ENCODE measurements at regions not wholly inside any gene's neighbourhood (a gene's known extent, or its start where the extent isn't known, plus 50 kb on each side); places are given as distances from the start of the nearest gene placed in this dataset.

DNA sequence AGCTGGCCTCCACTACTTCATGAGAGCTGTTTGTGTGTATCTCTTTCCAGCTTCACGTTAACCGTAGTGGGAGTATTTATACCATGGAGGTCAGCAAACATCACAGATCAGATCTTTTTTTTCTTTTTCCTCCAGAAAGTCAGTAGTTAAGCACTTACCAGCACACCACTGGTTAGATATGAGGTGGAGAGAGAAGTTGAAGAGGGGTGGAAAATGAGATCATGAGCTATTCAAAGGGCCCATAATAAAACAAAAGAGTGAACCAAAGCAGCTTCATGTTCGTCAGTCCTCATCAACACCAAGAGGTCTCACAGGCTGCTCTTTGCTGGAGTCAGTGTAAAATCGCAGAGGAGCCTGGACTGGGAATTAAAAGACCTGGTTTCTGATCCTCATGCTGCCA is 125.1 kb upstream of the SGK1 start:
- Histone ChIP-seq H3K4me1 (replicated peaks in 1 of 2) (no peaks in the 10 kb centered on the region), H3K36me3 (replicated peaks in 1 of 2) (no peaks in the 10 kb centered on the region), H3K4me3 (no peak overlapping the region), H3K9me3 (replicated peaks in 1 of 3) (no peaks in the 10 kb centered on the region), H3K27ac (no peak overlapping the region), H3K27me3 (no peaks in the 10 kb centered on the region)
- intact Hi-C loops (cut with DNase I), result no loop called here
- 74 to 88% (median 81%) methylated on average over 4 of the region's 4 CpGs for WGBS, 4 donors
- TF ChIP-seq, protein P1, sequence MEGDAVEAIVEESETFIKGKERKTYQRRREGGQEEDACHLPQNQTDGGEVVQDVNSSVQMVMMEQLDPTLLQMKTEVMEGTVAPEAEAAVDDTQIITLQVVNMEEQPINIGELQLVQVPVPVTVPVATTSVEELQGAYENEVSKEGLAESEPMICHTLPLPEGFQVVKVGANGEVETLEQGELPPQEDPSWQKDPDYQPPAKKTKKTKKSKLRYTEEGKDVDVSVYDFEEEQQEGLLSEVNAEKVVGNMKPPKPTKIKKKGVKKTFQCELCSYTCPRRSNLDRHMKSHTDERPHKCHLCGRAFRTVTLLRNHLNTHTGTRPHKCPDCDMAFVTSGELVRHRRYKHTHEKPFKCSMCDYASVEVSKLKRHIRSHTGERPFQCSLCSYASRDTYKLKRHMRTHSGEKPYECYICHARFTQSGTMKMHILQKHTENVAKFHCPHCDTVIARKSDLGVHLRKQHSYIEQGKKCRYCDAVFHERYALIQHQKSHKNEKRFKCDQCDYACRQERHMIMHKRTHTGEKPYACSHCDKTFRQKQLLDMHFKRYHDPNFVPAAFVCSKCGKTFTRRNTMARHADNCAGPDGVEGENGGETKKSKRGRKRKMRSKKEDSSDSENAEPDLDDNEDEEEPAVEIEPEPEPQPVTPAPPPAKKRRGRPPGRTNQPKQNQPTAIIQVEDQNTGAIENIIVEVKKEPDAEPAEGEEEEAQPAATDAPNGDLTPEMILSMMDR (IDR thresholded peaks at IDR 0.05), result no peak
- TF ChIP-seq POLR2A (IDR thresholded peaks at IDR 0.05), result no peak
- DNase-seq, result no peak

DNA sequence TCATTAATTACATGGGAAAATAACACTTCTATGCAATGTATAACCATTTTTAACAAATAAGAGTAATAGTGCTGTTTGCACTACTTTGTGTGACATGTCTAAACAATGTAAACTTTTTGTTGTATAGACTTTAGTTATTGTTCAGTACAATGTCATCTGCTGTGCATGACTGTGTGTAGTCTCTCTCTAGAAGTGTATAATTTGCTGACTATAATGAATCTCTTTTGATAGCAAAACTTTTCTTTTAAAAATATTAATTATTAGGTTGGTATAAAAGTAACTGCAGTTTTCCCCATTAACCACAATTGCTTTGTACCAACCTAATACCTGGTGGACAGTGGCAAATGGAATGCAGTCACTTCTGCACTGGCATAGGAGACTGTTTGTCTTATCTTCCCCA is 124.2 kb upstream of the SGK1 start:
- intact Hi-C loops (cut with DNase I), result no loop called here
- no peak overlapping the region for H3K4me3 ChIP-seq
- H3K4me1 ChIP-seq (replicated peaks in 1 of 2), result no peaks in the 10 kb centered on the region
- no peak overlapping the region for H3K27ac ChIP-seq
- H3K36me3 ChIP-seq (replicated peaks in 1 of 2), result no peaks in the 10 kb centered on the region
- H3K9me3 ChIP-seq (replicated peaks in 1 of 3), result no peaks in the 10 kb centered on the region
- no peak for DNase-seq
- no peaks in the 10 kb centered on the region for H3K27me3 ChIP-seq
- TF ChIP-seq, protein P1 (IDR thresholded peaks at IDR 0.05), result no peak
- TF ChIP-seq POLR2A (IDR thresholded peaks at IDR 0.05), result no peak

DNA sequence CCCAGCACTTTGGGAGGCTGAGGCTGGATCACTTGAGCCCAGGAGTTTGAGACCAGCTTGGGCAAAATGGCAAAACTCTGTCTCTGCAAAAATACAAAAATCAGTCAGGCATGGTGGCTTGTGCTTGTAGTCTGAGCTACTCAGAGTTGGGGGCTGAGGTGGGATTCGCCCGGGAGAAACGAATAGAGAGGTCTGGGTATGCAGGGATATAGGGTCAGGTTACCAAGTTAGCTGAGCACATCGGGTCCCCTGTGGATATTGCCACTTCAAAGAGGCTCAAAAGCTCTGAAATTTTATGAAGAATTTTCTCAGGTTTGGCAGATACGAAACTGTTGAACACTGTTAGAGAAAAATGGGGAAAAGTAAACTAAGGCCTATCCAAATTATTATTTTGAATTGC is 120.9 kb upstream of the SGK1 start:
- Histone ChIP-seq H3K4me1 (replicated peaks in 1 of 2) (peaks cover 0 to 7% of the 10 kb centered on the region in 2 donors), H3K9me3 (replicated peaks in 1 of 3) (no peaks in the 10 kb centered on the region), H3K36me3 (replicated peaks in 1 of 2) (no peaks in the 10 kb centered on the region), H3K27ac (no peak overlapping the region), H3K4me3 (no peak overlapping the region), H3K27me3 (no peaks in the 10 kb centered on the region)
- intact Hi-C loops (cut with DNase I), result no loop called here
- no peak for TF ChIP-seq POLR2A (IDR thresholded peaks at IDR 0.05)
- TF ChIP-seq, protein P1 (IDR thresholded peaks at IDR 0.05), result no peak
- WGBS, 4 donors, result 82 to 90% (median 84%) methylated on average over 5 of the region's 5 CpGs
- no peak for DNase-seq

DNA sequence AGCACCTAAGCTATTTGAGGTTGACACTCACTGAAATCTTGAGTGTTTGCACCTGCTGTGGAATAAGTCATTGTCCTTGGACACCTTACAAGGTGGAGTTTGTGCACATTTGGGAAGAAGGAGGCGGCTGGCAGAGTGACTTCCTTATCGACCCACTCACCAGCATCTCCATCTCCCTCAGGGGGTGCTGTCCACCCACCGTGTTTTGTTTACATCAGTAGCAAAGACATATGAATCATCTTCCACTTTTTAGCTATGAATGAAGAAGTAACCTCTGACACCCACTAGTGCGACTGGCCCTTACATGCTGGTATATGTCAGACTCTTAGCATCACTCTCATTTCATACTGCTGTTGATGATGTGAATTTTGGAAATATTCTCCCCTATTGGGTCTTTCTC is 119.5 kb upstream of the SGK1 start:
- no peak overlapping the region for H3K4me3 ChIP-seq
- H3K9me3 ChIP-seq (replicated peaks in 1 of 3), result no peaks in the 10 kb centered on the region
- 56 to 69% (median 62%) methylated on average over 3 to 4 of the region's 4 CpGs for WGBS, 4 donors
- H3K27me3 ChIP-seq, result no peaks in the 10 kb centered on the region
- peak overlapping the region in 1 of 5 donors; percentile 83 for H3K27ac ChIP-seq
- no peaks in the 10 kb centered on the region for H3K36me3 ChIP-seq (replicated peaks in 1 of 2)
- intact Hi-C loops (cut with DNase I), result no loop called here
- H3K4me1 ChIP-seq (replicated peaks in 1 of 2), result peaks cover 0 to 7% of the 10 kb centered on the region in 2 donors
- peak in 4 of 7 donors; percentile 9 to 56 (median 34) for DNase-seq
- TF ChIP-seq POLR2A (IDR thresholded peaks at IDR 0.05), result no peak
- TF ChIP-seq, protein P1 (IDR thresholded peaks at IDR 0.05), result no peak

Measured in adrenal gland (tissue), 9 donors.